ENCODE measurements at regions not wholly inside any gene's neighbourhood (a gene's known extent, or its start where the extent isn't known, plus 50 kb on each side); places are given as distances from the start of the nearest gene placed in this dataset.

DNA sequence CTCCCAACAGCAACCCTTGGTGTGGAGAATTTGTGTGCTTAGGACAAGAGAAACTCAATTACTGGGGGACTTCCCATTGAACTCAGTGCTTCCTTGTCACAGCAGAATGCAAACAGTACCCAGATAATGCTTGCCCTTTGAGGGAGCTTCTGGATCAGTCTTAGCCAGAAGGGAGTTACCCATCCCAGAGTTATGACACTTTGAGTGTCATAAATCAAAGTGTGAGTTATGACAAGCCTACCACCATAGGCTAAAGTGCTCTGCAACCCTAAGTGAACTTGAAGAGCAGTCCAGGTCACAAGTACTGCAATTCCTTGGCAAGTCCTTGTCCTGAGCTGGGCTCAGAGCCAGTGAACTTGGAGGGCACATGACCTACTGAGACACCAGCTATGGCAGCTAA, 1513.9 kb upstream of the PCDH10 start:
- no peak for TF ChIP-seq CTCF (IDR thresholded peaks at IDR 0.05)
- TF ChIP-seq POLR2A (IDR thresholded peaks at IDR 0.05) = no peak

Data from gastroesophageal sphincter (tissue), 3 donors.